Trophoblast cell (in vitro differentiated cells and primary cell): ENCODE measurements at regions not wholly inside any gene's neighbourhood (a gene's known extent, or its start where the extent isn't known, plus 50 kb on each side); places are given as distances from the start of the nearest gene placed in this dataset.

ENCODE experiments used
- DNase-seq, 2 donors: peaks; one replicate each; pipeline ENCODE4 v3.0.0-alpha.2; 2016
- H2AFZ ChIP-seq: 2 replicates; pipeline ENCODE4 v1.6.1; 2013; ENCODE audit warnings: low read length, moderate library complexity, mild to moderate bottlenecking; ENCODE audit not compliant: insufficient read depth, poor library complexity
- H2AK5ac ChIP-seq: 2 replicates; pipeline ENCODE4 v1.6.1; 2013; ENCODE audit warnings: mild to moderate bottlenecking, low read length
- H2BK120ac ChIP-seq: 2 replicates; pipeline ENCODE4 v1.6.1; 2013; ENCODE audit warnings: low read length, mild to moderate bottlenecking, moderate library complexity; ENCODE audit not compliant: insufficient read depth, poor library complexity
- H2BK12ac ChIP-seq: 2 replicates; pipeline ENCODE4 v1.6.1; 2013; ENCODE audit warnings: mild to moderate bottlenecking, low read length, moderate library complexity
- H2BK5ac ChIP-seq: 2 replicates; pipeline ENCODE4 v1.6.1; 2013; ENCODE audit warnings: low read length, low read depth, moderate library complexity, mild to moderate bottlenecking; ENCODE audit not compliant: poor library complexity
- H3K14ac ChIP-seq: 2 replicates; pipeline ENCODE4 v1.6.1; 2013; ENCODE audit warnings: mild to moderate bottlenecking, low read length
- H3K18ac ChIP-seq: 2 replicates; pipeline ENCODE4 v1.6.1; 2013; ENCODE audit warnings: mild to moderate bottlenecking, low read length
- H3K23ac ChIP-seq: 2 replicates; pipeline ENCODE4 v1.6.1; 2013; ENCODE audit warnings: low read length
- H3K27ac ChIP-seq: 2 replicates; pipeline ENCODE4 v1.5.1; 2013; ENCODE audit warnings: low read depth, mild to moderate bottlenecking, inconsistent platforms, low read length, moderate library complexity
- H3K27me3 ChIP-seq: 2 replicates; pipeline ENCODE4 v1.6.1; 2013; ENCODE audit warnings: inconsistent platforms, mild to moderate bottlenecking, low read length, moderate library complexity; ENCODE audit not compliant: insufficient read depth
- H3K36me3 ChIP-seq, 2 experiments: 1 replicate in 1 of 2; 2 replicates in 1 of 2; pipeline ENCODE4 v1.6.1; 2013; ENCODE audit warnings: low read length in 2 of 2, mild to moderate bottlenecking in 2 of 2, moderate library complexity in 1 of 2; ENCODE audit not compliant: insufficient read depth in 2 of 2, control insufficient read depth in 1 of 2
- H3K4ac ChIP-seq: 2 replicates; pipeline ENCODE4 v1.6.1; 2013; ENCODE audit warnings: low read depth, mild to moderate bottlenecking, low read length, moderate library complexity
- H3K4me1 ChIP-seq, 2 experiments: 1 replicate in 1 of 2; 2 replicates in 1 of 2; pipeline ENCODE4 v1.6.1; 2013; ENCODE audit warnings: low read length in 2 of 2, mild to moderate bottlenecking in 2 of 2, moderate library complexity in 1 of 2; ENCODE audit not compliant: insufficient read depth in 2 of 2, control insufficient read depth in 1 of 2
- H3K4me2 ChIP-seq: 2 replicates; pipeline ENCODE4 v1.6.1; 2013; ENCODE audit warnings: inconsistent platforms, mild to moderate bottlenecking, low read length, moderate library complexity
- H3K4me3 ChIP-seq: 2 replicates; pipeline ENCODE4 v1.5.1; 2013; ENCODE audit warnings: mild to moderate bottlenecking, low read depth, low read length, inconsistent platforms
- H3K79me1 ChIP-seq: one replicate; pipeline ENCODE4 v1.6.1; 2013; ENCODE audit warnings: low read length
- H3K79me2 ChIP-seq: 2 replicates; pipeline ENCODE4 v1.6.1; 2013; ENCODE audit warnings: low read length, mild to moderate bottlenecking; ENCODE audit not compliant: control insufficient read depth, insufficient read depth, poor library complexity
- H3K9ac ChIP-seq: 2 replicates; pipeline ENCODE4 v1.6.1; 2013; ENCODE audit warnings: mild to moderate bottlenecking, low read length
- H3K9me3 ChIP-seq: 2 replicates; pipeline ENCODE4 v1.6.1; 2013; ENCODE audit warnings: low read depth, mild to moderate bottlenecking, control low read depth, inconsistent platforms, low read length; ENCODE audit not compliant: insufficient read depth
- H4K12ac ChIP-seq: 2 replicates; pipeline ENCODE4 v1.6.1; 2013; ENCODE audit warnings: low read depth, mild to moderate bottlenecking, low read length, moderate library complexity
- H4K8ac ChIP-seq: 2 replicates; pipeline ENCODE4 v1.6.1; 2013; ENCODE audit warnings: low read depth, mild to moderate bottlenecking, low read length, moderate library complexity
- H4K91ac ChIP-seq: one replicate; pipeline ENCODE4 v1.6.1; 2013; ENCODE audit warnings: low read depth, mild to moderate bottlenecking, low read length, moderate library complexity
- WGBS: extraction: QIAGEN DNeasy Blood & Tissue Kit; methylation state at CpG from one replicate; pipeline ENCODE4 v1.1.7; 2013; ENCODE audit warnings: missing lambda C conversion rate; ENCODE audit not compliant: insufficient read length, insufficient coverage; ENCODE audit errors: extremely low coverage; 5-methylcytosine and 5-hydroxymethylcytosine counted together

- H3K4ac ChIP-seq: no peak overlapping the region
- H3K36me3 ChIP-seq: no peaks in the 10 kb centered on the region
- no peak overlapping the region for H3K18ac ChIP-seq
- H3K14ac ChIP-seq: no peak overlapping the region
- H3K4me2 ChIP-seq: no peak overlapping the region
- no peak overlapping the region for H4K12ac ChIP-seq
- no peak overlapping the region for H2BK120ac ChIP-seq
- no peak overlapping the region for H3K4me3 ChIP-seq
- no peak for DNase-seq
- H4K8ac ChIP-seq: no peak overlapping the region
- no peaks in the 10 kb centered on the region for H3K79me1 ChIP-seq
- no peak overlapping the region for H2BK12ac ChIP-seq
- no peak overlapping the region for H4K91ac ChIP-seq
- H3K27ac ChIP-seq: no peak overlapping the region
- no peak overlapping the region for H3K9ac ChIP-seq
- no peak overlapping the region for H2BK5ac ChIP-seq
- no peaks in the 10 kb centered on the region for H3K4me1 ChIP-seq
- WGBS: no CpG with 5 or more reads among the region's 1 CpG
- no peak overlapping the region for H2AK5ac ChIP-seq
- no peak overlapping the region for H3K23ac ChIP-seq
- no peaks in the 10 kb centered on the region for H3K79me2 ChIP-seq
- no peaks in the 10 kb centered on the region for H3K9me3 ChIP-seq
- H2AFZ ChIP-seq: no peak overlapping the region
- no peaks in the 10 kb centered on the region for H3K27me3 ChIP-seq
These were observed 1341.0 kb upstream of the EYS start for GRCh38 chr6:67047996-67048395.

DNA sequence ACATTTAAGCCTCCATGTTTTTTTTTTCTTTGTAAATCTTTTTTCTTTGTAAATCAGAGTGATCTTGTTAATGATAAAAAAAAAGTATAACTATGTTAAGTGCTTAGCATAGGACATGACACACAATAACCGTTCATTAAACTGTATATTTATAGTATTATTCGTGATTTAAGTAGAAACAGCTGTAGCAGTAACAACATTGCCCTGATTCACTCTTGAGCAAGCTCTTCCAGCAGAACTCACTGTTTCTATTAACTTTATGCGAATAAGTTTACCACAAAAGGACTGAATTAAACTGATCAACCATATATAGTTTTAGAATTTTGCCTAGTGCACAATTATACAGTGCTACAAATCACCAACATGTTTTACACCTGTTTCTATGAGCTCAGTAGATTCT lies 1338.0 kb upstream of the EYS start:
- H3K27me3 ChIP-seq: no peaks in the 10 kb centered on the region
- no peak overlapping the region for H3K23ac ChIP-seq
- no peak overlapping the region for H3K14ac ChIP-seq
- no peak overlapping the region for H3K27ac ChIP-seq
- no peak overlapping the region for H3K18ac ChIP-seq
- no peak overlapping the region for H3K4ac ChIP-seq
- no peak for DNase-seq
- no peak overlapping the region for H2AK5ac ChIP-seq
- no peak overlapping the region for H4K12ac ChIP-seq
- no peak overlapping the region for H3K4me2 ChIP-seq
- H4K91ac ChIP-seq: no peak overlapping the region
- H3K4me3 ChIP-seq: no peak overlapping the region
- H3K9ac ChIP-seq: no peak overlapping the region
- no peak overlapping the region for H4K8ac ChIP-seq
- no peak overlapping the region for H2AFZ ChIP-seq
- H3K4me1 ChIP-seq: no peaks in the 10 kb centered on the region
- H2BK5ac ChIP-seq: no peak overlapping the region
- no peaks in the 10 kb centered on the region for H3K79me2 ChIP-seq
- no CpG with 5 or more reads among the region's 3 CpGs for WGBS
- no peaks in the 10 kb centered on the region for H3K36me3 ChIP-seq
- no peaks in the 10 kb centered on the region for H3K79me1 ChIP-seq
- H2BK12ac ChIP-seq: no peak overlapping the region
- H3K9me3 ChIP-seq: no peaks in the 10 kb centered on the region
- no peak overlapping the region for H2BK120ac ChIP-seq

DNA sequence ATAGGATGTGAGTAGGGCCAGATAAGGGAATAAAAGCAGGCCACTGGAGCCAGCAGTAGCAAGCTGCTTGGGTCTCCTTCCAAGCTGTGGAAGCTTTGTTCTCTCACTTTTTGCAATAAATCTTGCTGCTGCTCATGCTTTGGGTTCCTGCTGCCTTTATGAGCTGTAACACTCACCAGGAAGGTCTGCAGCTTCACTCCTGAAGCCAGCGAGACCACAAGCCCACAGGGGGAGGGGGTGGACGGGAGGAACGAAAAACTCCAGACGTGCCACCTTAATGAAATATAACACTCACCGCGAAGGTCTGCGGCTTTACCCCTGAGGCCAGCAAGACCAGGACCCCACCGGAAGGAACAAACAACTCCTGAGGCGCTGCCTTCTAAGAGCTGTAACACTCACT lies 1324.4 kb upstream of the EYS start:
- Histone ChIP-seq H2AK5ac (no peak overlapping the region), H3K14ac (no peak overlapping the region), H4K8ac (no peak overlapping the region), H4K91ac (no peak overlapping the region), H3K9me3 (peaks cover 2% of the 10 kb centered on the region), H3K27ac (no peak overlapping the region), H3K36me3 (no peaks in the 10 kb centered on the region), H3K4ac (no peak overlapping the region), H2BK5ac (no peak overlapping the region), H3K18ac (no peak overlapping the region), H3K4me2 (no peak overlapping the region), H4K12ac (no peak overlapping the region), H3K23ac (no peak overlapping the region), H3K9ac (no peak overlapping the region), H2BK120ac (no peak overlapping the region), H3K79me2 (no peaks in the 10 kb centered on the region), H3K4me3 (no peak overlapping the region), H3K4me1 (no peaks in the 10 kb centered on the region), H3K79me1 (no peaks in the 10 kb centered on the region), H3K27me3 (no peaks in the 10 kb centered on the region), H2BK12ac (no peak overlapping the region), H2AFZ (no peak overlapping the region)
- no peak for DNase-seq
- WGBS: no CpG with 5 or more reads among the region's 9 CpGs

DNA sequence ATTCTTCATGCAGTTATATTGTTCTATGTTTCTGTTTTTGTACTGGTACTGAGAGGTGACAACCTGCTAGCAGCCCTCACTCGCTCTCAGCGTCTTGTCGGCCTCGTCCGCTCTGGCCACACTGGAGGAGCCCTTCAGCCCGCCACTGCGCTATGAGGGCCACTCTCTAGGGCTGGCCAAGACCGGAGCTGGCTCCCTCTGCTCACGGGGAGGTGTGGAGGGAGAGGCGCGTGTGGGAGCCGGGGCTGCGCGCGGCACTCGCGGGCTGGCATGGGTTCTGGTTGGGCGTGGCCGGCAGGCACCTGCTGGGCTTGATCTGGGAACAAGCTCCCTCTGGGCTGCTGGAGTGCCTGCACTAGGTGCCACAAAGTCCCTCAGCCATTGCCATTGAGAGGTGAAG lies 1323.8 kb upstream of the EYS start:
- DNase-seq: no peak
- H3K79me2 ChIP-seq: no peaks in the 10 kb centered on the region
- no peak overlapping the region for H2AK5ac ChIP-seq
- H3K9me3 ChIP-seq: peaks cover 2% of the 10 kb centered on the region
- no peak overlapping the region for H3K18ac ChIP-seq
- no peaks in the 10 kb centered on the region for H3K36me3 ChIP-seq
- H3K9ac ChIP-seq: no peak overlapping the region
- no peak overlapping the region for H3K4ac ChIP-seq
- H3K4me3 ChIP-seq: no peak overlapping the region
- no peak overlapping the region for H4K12ac ChIP-seq
- no CpG with 5 or more reads among the region's 19 CpGs for WGBS
- H4K91ac ChIP-seq: no peak overlapping the region
- H3K14ac ChIP-seq: no peak overlapping the region
- H4K8ac ChIP-seq: no peak overlapping the region
- no peaks in the 10 kb centered on the region for H3K4me1 ChIP-seq
- H3K23ac ChIP-seq: no peak overlapping the region
- H2AFZ ChIP-seq: no peak overlapping the region
- no peaks in the 10 kb centered on the region for H3K27me3 ChIP-seq
- no peaks in the 10 kb centered on the region for H3K79me1 ChIP-seq
- H2BK5ac ChIP-seq: no peak overlapping the region
- no peak overlapping the region for H3K4me2 ChIP-seq
- no peak overlapping the region for H2BK120ac ChIP-seq
- H3K27ac ChIP-seq: no peak overlapping the region
- no peak overlapping the region for H2BK12ac ChIP-seq
